ENCODE measurements at regions not wholly inside any gene's neighbourhood (a gene's known extent, or its start where the extent isn't known, plus 50 kb on each side); places are given as distances from the start of the nearest gene placed in this dataset.
A peak's percentile ranks its signal among the peaks of the same experiment; 100 is the strongest.

DNA sequence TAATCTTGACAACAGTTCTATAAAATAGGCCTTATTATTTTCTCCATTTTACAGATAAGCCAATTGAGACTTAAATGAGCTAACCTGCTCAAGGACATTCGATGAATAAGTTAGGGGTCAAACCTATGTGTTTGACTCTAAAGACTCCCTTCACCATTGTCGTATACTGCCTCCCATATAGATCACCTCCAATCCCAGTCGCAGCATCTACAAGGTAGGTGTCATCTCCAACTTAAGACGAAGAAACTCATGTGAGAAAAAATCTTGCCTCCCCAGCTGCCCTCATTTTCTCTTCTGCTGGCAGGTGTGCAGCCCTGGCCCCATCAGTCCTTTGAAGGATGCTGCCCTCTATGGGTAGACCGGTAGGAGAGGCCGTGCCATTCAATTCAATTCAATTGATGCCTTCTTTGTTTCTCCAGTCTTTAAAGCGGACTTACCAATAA lies 75.2 kb upstream of the SMARCA2 start:
- DNase-seq: peak; percentile 26

DNA sequence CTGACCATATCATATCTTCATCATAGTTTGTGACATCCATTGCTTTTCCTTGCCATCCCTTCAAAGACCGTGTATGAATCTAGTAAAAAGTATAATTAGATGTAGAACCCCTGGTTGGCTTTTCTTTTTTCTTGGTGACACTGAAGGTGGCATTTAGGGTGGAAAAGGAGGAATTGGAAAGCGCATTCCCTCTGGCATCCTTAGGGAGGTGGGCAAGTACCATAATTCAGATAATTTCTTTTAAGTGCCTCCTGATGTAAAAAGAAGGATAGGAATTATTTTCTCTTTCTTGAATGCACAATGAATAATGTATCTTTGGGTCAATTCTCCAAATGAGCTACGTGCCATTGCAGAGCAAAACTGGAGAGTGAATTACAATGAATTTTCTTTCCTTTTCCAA lies 73.2 kb upstream of the SMARCA2 start:
- DNase-seq: no peak

DNA sequence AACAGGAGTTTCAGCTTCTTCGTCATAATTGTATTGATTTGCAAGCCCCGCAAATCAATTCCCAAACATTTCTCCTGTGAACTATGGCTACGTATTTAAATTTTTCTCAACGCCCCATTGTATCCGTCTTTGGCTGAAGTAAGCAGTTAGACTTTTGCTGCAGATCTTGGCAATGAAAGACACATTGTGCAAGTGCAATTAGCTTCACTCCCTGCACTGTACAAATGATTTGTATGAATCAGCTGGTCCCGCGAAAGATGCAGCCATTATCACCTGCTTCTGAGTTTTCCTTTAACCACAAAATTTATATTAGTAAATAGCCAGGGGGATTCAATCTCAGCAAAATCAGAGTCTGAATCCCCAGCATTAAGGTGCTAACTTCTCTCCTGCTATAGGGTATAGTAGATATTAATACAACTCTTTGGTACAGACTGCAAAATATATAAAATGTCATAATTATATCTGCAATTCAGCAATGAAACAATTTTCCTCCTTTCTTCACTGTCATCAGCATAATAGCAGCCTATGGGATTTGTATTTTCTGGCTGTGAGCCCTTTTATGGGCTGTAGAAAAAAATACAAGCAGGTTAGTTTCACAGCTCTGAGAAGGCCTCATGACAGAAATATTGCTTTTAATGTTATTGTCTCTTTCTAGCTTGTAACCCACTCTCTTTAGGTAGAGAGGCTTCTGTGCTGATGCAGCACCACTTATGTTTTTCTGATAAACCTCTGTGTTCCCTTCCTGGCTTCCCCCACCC lies 68.4 kb upstream of the SMARCA2 start:
- no peak for DNase-seq

DNA sequence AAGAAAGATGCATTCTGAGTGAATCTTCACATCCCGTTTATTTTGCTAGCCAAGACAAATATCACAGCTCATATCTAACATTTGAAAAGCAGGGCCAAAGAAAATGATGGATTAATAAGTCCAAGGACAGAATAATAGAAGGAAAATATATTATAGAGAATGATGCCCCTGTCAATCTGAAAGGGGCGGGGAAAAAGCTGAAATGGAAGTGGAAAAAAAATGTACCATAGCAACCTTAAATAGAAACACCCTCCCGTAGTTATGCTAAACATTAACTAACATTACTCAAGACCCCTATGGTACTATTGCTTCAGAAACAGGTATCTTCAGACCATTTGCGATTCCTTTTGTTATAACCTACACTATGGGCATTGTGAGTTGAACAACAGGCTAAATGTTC lies 67.7 kb upstream of the SMARCA2 start:
- no peak for DNase-seq

DNA sequence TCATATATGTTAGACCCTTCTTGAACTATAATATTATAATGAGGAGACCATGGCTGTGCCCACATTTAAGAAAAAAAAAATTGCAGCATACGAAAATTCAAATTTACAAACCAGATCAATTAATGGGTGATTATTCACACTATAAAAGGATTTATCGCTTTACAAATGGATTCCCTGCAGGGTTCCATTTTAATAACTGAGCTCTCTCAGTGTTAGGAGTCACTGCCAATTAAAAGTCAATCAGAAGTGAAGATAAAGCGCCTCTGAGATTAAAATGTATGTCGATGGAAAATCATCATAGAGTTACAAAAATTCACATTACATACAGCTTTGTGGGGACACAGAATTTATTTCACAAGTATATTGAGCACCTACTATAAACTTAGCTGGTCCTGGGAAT lies 66.6 kb upstream of the SMARCA2 start:
- DNase-seq: no peak

DNA sequence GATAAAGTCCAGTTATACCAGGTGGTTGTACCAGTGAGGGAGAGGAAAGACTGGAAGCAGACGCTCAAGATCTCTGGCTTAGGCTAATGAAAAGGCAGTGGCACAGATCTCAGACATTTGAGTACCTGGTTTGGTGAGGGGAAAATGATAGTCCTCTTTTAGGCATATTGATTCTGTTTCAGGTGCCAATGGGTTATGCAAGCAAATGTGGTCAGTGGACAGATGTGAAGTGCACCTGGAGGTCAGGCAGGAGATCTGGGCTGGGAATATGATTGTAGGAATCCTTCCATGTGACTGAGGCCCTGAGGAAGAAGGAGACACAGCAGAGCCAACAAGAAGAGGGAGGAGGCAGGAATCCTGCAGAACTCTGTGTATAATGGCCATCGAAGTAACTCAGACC lies 63.7 kb upstream of the SMARCA2 start:
- no peak for DNase-seq

DNA sequence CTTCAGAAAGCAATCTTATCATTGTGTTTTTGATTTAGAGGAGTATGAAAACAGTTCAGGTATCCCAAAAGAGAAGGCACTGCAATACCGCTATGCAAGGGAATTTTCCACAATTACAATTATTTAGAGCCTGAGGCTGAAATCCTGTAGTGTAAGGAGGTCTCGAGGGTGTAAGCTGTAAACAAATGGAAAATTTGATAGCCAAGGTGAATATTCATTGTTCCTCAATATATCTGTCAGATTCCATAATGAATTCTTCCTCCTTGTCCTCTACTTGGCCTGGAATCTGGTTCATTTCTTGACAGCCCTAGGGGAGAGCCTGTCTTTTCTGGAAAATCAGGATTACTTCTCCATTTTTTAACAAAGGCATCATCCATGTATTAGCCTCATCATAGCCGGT lies 63.1 kb upstream of the SMARCA2 start:
- DNase-seq: no peak

DNA sequence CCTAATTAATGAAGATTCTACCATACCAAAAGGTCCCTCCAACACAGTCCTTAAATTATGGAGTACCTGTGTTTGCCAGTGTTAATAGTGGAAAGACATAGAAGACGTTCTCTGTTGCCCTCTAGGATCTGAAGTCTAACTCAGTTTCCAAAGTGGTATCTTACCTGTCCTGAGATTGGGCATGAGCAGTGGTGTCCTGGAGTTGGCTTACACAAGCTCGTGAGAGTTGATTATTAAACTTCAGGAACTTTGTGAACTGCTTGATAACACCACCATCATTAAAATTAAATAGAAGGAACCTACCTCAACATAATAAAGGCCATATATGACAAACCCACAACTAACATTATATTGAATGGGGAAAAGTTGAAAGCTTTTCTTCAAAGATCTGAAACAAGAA lies 60.9 kb upstream of the SMARCA2 start:
- DNase-seq: no peak

DNA sequence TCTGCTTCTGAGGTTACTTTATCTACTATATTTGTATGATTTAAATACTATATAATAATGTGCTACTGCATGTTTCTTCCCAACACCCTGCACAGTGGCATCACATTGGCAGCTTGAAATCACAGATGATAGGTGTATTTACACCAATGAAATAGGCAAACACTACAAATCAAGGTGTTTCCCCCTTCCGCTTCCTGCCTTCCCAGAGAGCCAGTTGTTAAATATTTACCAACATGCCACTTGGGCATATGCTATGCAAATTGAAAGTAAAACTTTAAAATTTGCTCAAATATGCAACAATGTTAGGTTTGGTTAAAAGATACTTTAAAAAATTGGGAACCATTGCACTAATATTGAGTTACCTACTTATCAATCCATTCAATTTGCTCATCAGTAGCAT lies 58.2 kb upstream of the SMARCA2 start:
- no peak for DNase-seq

DNA sequence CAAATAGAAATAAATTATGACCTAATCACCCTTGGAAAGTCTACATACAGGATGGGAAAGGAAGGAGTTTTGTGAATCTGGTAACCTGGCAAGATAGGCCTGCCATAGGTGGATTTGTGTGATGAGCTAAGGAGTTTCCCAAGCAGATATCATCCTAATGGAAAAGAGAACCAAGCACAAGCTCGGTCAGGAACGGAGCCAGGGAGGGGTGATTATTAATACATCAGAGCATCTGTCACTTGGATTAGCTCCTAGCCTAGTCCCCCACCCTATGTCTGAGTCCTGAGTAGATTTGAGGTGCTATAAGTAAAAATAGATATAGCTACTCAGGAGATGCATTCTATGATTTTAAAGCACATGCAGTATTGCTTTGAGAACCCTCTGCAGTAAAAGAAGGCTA lies 57.3 kb upstream of the SMARCA2 start:
- no peak for DNase-seq

DNA sequence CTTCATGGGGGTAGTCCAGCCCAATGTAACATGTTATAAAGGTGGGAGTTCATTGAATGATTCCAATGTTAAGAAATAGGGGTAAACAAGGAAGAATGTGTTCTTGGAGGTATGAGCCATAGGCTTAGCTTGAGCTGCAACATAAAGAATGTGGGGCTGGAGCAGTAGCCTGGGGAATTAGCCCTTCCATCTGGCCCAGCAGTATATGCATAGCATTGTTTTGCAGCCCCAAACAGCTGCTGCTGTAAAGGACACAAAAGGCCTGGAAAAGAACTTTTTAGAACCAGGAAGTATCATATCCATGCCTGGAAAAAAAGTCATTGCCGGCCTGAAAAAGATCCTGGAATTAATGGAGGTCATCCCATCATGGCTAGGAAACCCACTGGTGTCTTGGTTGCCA lies 55.8 kb upstream of the SMARCA2 start:
- DNase-seq: no peak

DNA sequence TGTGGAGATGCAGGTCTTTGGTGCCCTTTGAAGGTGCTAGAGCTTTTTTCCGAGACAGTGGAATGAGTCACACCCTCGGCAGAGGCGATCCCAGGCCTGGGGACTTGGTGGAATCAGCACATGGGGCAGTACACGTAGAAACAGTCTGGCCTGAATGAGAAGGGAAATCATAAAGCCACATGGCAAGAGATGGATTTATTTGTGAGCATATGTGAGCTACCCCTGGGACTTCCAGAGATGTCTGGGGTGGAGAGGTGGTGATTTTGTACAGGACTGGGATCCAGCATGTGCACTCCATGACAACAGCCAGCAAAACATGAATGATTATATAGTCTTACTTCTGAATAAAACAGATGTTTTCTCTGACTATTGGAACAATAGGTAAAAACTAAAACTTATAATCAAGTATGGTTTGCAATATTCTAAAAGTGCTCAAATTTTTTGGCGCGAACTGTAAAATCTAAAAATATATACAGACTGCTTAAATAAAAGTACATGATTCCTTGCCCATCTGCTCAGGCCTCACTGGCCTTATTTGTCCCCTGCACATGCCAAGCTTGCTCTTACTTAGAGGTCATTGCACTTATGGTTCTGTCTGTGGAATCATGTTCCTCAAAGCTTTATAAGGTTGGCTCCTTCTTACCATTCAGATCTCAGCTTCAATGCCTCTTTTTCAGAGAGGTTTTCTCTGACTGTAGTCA lies 54.7 kb upstream of the SMARCA2 start:
- DNase-seq: no peak

DNA sequence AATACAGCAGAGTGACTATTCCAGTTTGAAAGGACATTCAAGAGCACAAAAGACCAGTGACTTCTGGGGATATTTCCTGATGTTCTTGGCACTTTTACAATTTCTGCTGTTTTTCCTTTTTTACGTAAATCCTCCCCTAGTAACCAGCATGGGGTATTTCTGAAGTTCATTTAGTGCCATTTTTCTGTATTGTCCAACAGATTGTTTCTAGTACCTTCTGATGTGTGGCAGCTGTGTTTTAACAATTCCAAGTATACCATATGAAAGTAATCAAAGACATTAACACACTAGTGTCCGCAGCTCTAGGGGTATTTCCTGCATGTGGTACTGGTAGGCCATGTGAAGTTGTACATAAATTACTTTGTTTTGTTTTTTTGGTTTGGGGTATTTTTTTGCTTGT lies 53.0 kb upstream of the SMARCA2 start:
- no peak for DNase-seq

DNA sequence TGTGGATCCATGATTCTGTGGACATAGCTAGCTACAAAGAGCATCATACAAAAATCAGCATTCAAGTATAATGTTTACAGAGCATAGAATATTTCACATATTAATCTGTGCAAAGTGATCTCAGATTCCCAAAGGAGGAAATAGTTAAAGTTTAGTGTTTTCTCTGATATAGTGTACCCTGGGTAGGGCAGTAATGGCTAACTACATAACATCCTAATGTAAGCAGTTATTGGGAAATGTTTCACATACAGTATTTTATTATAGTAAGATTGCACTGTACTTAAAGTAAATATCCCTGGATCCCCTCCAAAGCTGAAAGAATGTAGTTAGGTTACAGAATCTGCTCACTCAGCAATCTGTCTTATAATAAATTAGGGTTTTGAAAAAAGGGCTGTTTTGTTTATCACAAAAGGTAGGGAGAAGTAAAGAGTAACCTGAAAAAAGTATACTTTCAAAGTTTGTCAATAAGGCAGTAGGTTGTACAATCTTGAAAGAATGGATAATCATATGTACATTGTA lies 52.5 kb upstream of the SMARCA2 start:
- no peak for DNase-seq

DNA sequence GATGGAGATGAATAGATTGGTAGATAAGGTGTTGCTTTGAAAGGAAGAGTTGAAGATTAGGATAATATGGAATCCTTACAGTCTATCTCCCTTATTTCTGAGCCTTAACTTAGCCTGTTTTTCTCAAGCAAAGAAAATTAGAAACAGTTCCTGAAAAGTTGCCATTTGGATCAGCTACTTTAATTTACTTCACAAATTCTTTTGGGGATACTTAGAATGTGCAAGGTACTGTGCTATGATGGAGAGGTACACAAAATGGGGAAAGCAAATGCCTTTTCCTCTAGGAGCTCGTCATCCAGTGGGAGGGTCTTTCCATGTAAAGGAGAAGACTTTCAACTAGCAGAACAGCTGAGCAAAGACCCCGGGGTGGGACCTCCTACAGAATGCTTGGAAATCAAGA lies 51.1 kb upstream of the SMARCA2 start:
- DNase-seq: no peak
